H9 (cell line): ENCODE measurements at regions not wholly inside any gene's neighbourhood (a gene's known extent, or its start where the extent isn't known, plus 50 kb on each side); places are given as distances from the start of the nearest gene placed in this dataset.

Source experiments
- DNase-seq: peaks from one replicate; pipeline ENCODE4 v3.0.0-alpha.2; 2017
- H2AFZ ChIP-seq: one replicate; pipeline ENCODE4 v1.6.1; 2013; ENCODE audit warnings: mild to moderate bottlenecking, low read length, control low read depth, moderate library complexity
- H2AK5ac ChIP-seq: 2 replicates; pipeline ENCODE4 v1.6.1; 2013; ENCODE audit warnings: low read length, control low read depth, mixed read lengths; ENCODE audit not compliant: insufficient read length
- H2BK120ac ChIP-seq: one replicate; pipeline ENCODE4 v1.6.1; 2013; ENCODE audit warnings: low read depth, mild to moderate bottlenecking, low read length, control low read depth, inconsistent platforms; ENCODE audit not compliant: poor library complexity, severe bottlenecking
- H2BK12ac ChIP-seq: 2 replicates; pipeline ENCODE4 v1.6.1; 2013; ENCODE audit warnings: low read length, control low read depth, mixed read lengths, low read depth; ENCODE audit not compliant: insufficient read length
- H2BK15ac ChIP-seq: 2 replicates; pipeline ENCODE4 v1.6.1; 2013; ENCODE audit warnings: low read depth, low read length, control low read depth
- H2BK20ac ChIP-seq: one replicate; pipeline ENCODE4 v1.6.1; 2013; ENCODE audit warnings: low read depth, mild to moderate bottlenecking, low read length, control low read depth, inconsistent platforms; ENCODE audit not compliant: poor library complexity, severe bottlenecking
- H2BK5ac ChIP-seq: 2 replicates; pipeline ENCODE4 v1.6.1; 2013; ENCODE audit warnings: low read length, control low read depth, mixed read lengths; ENCODE audit not compliant: insufficient read length
- H3K14ac ChIP-seq: 2 replicates; pipeline ENCODE4 v1.6.1; 2013; ENCODE audit warnings: low read length, control low read depth; ENCODE audit not compliant: insufficient read depth
- H3K18ac ChIP-seq: 2 replicates; pipeline ENCODE4 v1.6.1; 2013; ENCODE audit warnings: low read depth, mild to moderate bottlenecking, mixed read lengths, low read length, control low read depth; ENCODE audit not compliant: insufficient read length
- H3K23ac ChIP-seq: 2 replicates; pipeline ENCODE4 v1.6.1; 2013; ENCODE audit warnings: low read length, control low read depth, mixed read lengths, low read depth; ENCODE audit not compliant: insufficient read length
- H3K23me2 ChIP-seq: 2 replicates; pipeline ENCODE4 v1.6.1; 2013; ENCODE audit warnings: low read depth, mild to moderate bottlenecking, mixed read lengths, low read length, control low read depth; ENCODE audit not compliant: insufficient read length, poor library complexity, severe bottlenecking
- H3K27ac ChIP-seq: 2 replicates; pipeline ENCODE4 v1.5.1; 2013; ENCODE audit warnings: low read length, control low read depth, mixed read lengths, low read depth; ENCODE audit not compliant: insufficient read length
- H3K27me3 ChIP-seq: 2 replicates; pipeline ENCODE4 v1.6.1; 2013; ENCODE audit warnings: low read length, control low read depth, inconsistent platforms; ENCODE audit not compliant: insufficient read depth
- H3K4ac ChIP-seq: 2 replicates; pipeline ENCODE4 v1.6.1; 2013; ENCODE audit warnings: low read depth, mild to moderate bottlenecking, control low read depth, inconsistent platforms, low read length, moderate library complexity
- H3K4me1 ChIP-seq: 2 replicates; pipeline ENCODE4 v1.6.1; 2013; ENCODE audit warnings: low read length, control low read depth, inconsistent platforms; ENCODE audit not compliant: insufficient read depth
- H3K4me2 ChIP-seq: 2 replicates; pipeline ENCODE4 v1.6.1; 2013; ENCODE audit warnings: low read length, control low read depth, mixed read lengths; ENCODE audit not compliant: insufficient read length, insufficient read depth
- H3K56ac ChIP-seq: 2 replicates; pipeline ENCODE4 v1.6.1; 2013; ENCODE audit warnings: low read depth, mild to moderate bottlenecking, mixed read lengths, low read length, control low read depth; ENCODE audit not compliant: insufficient read length
- H3K79me1 ChIP-seq: 2 replicates; pipeline ENCODE4 v1.6.1; 2013; ENCODE audit warnings: low read depth, mild to moderate bottlenecking, moderate library complexity, low read length, control low read depth, inconsistent platforms; ENCODE audit not compliant: insufficient read depth, poor library complexity, severe bottlenecking
- H3K79me2 ChIP-seq: 2 replicates; pipeline ENCODE4 v1.6.1; 2013; ENCODE audit warnings: low read length, control low read depth, inconsistent platforms; ENCODE audit not compliant: insufficient read depth
- H3K9ac ChIP-seq: 2 replicates; pipeline ENCODE4 v1.6.1; 2013; ENCODE audit warnings: low read length, control low read depth, mixed read lengths; ENCODE audit not compliant: insufficient read length; ENCODE audit errors: extremely low read depth
- H3K9me3 ChIP-seq: one replicate; pipeline ENCODE4 v1.6.1; 2013; ENCODE audit warnings: low read depth, low read length, inconsistent platforms; ENCODE audit not compliant: control insufficient read depth
- H3T11ph ChIP-seq: one replicate; pipeline ENCODE4 v1.6.1; 2013; ENCODE audit warnings: mild to moderate bottlenecking, low read length, control low read depth, inconsistent platforms
- H4K20me1 ChIP-seq: one replicate; pipeline ENCODE4 v1.6.1; 2013; ENCODE audit not compliant: control insufficient read depth, insufficient read length, insufficient read depth
- H4K5ac ChIP-seq: 2 replicates; pipeline ENCODE4 v1.6.1; 2013; ENCODE audit warnings: low read depth, mild to moderate bottlenecking, mixed read lengths, low read length, control low read depth; ENCODE audit not compliant: insufficient read length
- H4K8ac ChIP-seq: replicated peaks from 2 replicates; pipeline ENCODE4 v1.6.1; 2013; ENCODE audit warnings: low read length, control low read depth, mixed read lengths, low read depth; ENCODE audit not compliant: insufficient read length
- H4K91ac ChIP-seq: 2 replicates; pipeline ENCODE4 v1.6.1; 2013; ENCODE audit warnings: low read depth, mild to moderate bottlenecking, moderate library complexity, mixed read lengths, low read length, control low read depth; ENCODE audit not compliant: insufficient read length
- H3K27ac Mint-ChIP-seq, 3 experiments: 2 replicates in 2 of 3; 3 replicates in 1 of 3; pipeline ENCODE4 v1.8.0; 2020 to 2021; ENCODE audit warnings: mixed read lengths in 3 of 3, mild to moderate bottlenecking in 1 of 3, moderate library complexity in 1 of 3
- H3K27me3 Mint-ChIP-seq: 2 replicates; pipeline ENCODE4 v1.8.0; 2021; ENCODE audit warnings: low read depth, mild to moderate bottlenecking, moderate library complexity, mixed read lengths
- H3K36me3 Mint-ChIP-seq, 3 experiments: 2 replicates in 2 of 3; 3 replicates in 1 of 3; pipeline ENCODE4 v1.8.0; 2020 to 2021; ENCODE audit warnings: low read depth in 3 of 3, mixed read lengths in 3 of 3; ENCODE audit not compliant: insufficient read depth in 1 of 3
- H3K4me1 Mint-ChIP-seq, 2 experiments: 2 replicates each; pipeline ENCODE4 v1.8.0; 2020; ENCODE audit warnings: mixed read lengths in 2 of 2
- H3K4me3 Mint-ChIP-seq, 2 experiments: 2 replicates in 1 of 2; 3 replicates in 1 of 2; pipeline ENCODE4 v1.8.0; 2020 to 2021; ENCODE audit warnings: mild to moderate bottlenecking in 2 of 2, mixed read lengths in 2 of 2, moderate library complexity in 1 of 2
- H3K9me3 Mint-ChIP-seq, 2 experiments: 2 replicates in 1 of 2; 3 replicates in 1 of 2; pipeline ENCODE4 v1.8.0; 2020; ENCODE audit warnings: mild to moderate bottlenecking in 2 of 2, mixed read lengths in 2 of 2, moderate library complexity in 1 of 2
- WGBS: extraction: QIAGEN DNeasy Blood & Tissue Kit; methylation state at CpG from one replicate; pipeline ENCODE4 v1.1.7; 2013; ENCODE audit warnings: missing lambda C conversion rate, low lambda C conversion rate, mixed read lengths; ENCODE audit not compliant: insufficient read length; ENCODE audit errors: extremely low coverage; 5-methylcytosine and 5-hydroxymethylcytosine counted together
- TF ChIP-seq, protein P1 (sequence below): fragments of 200-600 bp; sonication (generic); conservative IDR thresholded peaks from 3 replicates; pipeline ENCODE4 v1.8.0; 2021; ENCODE audit warnings: antibody characterized with exemption, mild to moderate bottlenecking

DNA sequence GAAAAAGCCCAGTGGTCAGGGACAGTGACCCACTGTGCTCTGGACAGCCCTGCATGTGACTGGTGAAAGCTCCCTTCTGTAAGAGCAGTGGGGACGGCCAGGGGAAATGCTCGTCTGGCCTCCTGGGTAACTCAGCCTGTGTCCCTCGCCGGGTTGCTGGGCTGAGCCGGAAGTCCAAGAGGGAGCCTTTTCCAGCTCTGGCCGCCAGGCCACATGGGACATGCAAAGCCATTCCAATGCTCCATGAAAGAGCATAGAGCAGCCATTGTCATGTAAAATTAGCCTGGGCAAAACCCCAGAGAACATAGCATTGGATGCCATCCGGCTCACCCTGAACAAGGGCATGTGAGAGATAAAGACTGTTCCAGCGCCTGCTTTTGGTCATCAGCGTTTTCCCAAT lies 64.9 kb upstream of the ADRB1 start:
- Histone ChIP-seq H3T11ph (no peak overlapping the region), H2AK5ac (no peak overlapping the region), H3K56ac (no peak overlapping the region), H3K23ac (no peak overlapping the region), H3K79me2 (no peaks in the 10 kb centered on the region), H2BK15ac (no peak overlapping the region), H3K4ac (no peak overlapping the region), H3K23me2 (no peaks in the 10 kb centered on the region), H4K8ac (no peak overlapping the region), H4K20me1 (no peaks in the 10 kb centered on the region), H4K5ac (no peak overlapping the region), H2BK5ac (no peak overlapping the region), H3K79me1 (no peaks in the 10 kb centered on the region), H3K27ac (no peak overlapping the region), H2BK120ac (no peak overlapping the region), H2BK20ac (no peak overlapping the region), H4K91ac (no peak overlapping the region), H3K27me3 (no peaks in the 10 kb centered on the region; the same call in 1 of the 2 replicates), H2BK12ac (no peak overlapping the region), H3K9ac (no peak overlapping the region), H3K4me2 (no peak overlapping the region), H3K9me3 (no peaks in the 10 kb centered on the region), H2AFZ (no peak overlapping the region), H3K14ac (no peak overlapping the region), H3K18ac (no peak overlapping the region), H3K4me1 (no peaks in the 10 kb centered on the region)
- TF ChIP-seq, protein P1, sequence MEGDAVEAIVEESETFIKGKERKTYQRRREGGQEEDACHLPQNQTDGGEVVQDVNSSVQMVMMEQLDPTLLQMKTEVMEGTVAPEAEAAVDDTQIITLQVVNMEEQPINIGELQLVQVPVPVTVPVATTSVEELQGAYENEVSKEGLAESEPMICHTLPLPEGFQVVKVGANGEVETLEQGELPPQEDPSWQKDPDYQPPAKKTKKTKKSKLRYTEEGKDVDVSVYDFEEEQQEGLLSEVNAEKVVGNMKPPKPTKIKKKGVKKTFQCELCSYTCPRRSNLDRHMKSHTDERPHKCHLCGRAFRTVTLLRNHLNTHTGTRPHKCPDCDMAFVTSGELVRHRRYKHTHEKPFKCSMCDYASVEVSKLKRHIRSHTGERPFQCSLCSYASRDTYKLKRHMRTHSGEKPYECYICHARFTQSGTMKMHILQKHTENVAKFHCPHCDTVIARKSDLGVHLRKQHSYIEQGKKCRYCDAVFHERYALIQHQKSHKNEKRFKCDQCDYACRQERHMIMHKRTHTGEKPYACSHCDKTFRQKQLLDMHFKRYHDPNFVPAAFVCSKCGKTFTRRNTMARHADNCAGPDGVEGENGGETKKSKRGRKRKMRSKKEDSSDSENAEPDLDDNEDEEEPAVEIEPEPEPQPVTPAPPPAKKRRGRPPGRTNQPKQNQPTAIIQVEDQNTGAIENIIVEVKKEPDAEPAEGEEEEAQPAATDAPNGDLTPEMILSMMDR: no peak
- DNase-seq: no peak
- Mint-ChIP-seq H3K36me3 (no peaks in the 10 kb centered on the region; a peak in 1 of 7 replicates), H3K9me3 (peaks cover 0 to under 1% of the 10 kb centered on the region in 2 experiments; a peak in 2 of 5 replicates), H3K4me3 (no peak overlapping the region), H3K27me3 (peaks cover 14% of the 10 kb centered on the region), H3K27ac (0 out of 7 replicates have a peak overlapping the region, but pooled peaks of 1 of the 3 experiments have one; percentile 35), H3K4me1 (peaks cover 13 to 17% of the 10 kb centered on the region in 2 experiments)
- no CpG with 5 or more reads among the region's 9 CpGs for WGBS
